IPS-18a (cell line): ENCODE measurements at regions not wholly inside any gene's neighbourhood (a gene's known extent, or its start where the extent isn't known, plus 50 kb on each side); places are given as distances from the start of the nearest gene placed in this dataset.

Experiments used
- H3K27ac ChIP-seq: one replicate; pipeline ENCODE4 v1.5.1; 2013; ENCODE audit warnings: low read length
- H3K27me3 ChIP-seq: one replicate; pipeline ENCODE4 v1.6.1; 2013; ENCODE audit warnings: mild to moderate bottlenecking, low read length; ENCODE audit not compliant: control insufficient read depth, insufficient read depth
- H3K36me3 ChIP-seq: one replicate; pipeline ENCODE4 v1.6.1; 2013; ENCODE audit warnings: low read depth, low read length; ENCODE audit not compliant: control insufficient read depth
- H3K4me1 ChIP-seq: one replicate; pipeline ENCODE4 v1.6.1; 2013; ENCODE audit warnings: low read depth, low read length; ENCODE audit not compliant: control insufficient read depth
- H3K4me3 ChIP-seq: one replicate; pipeline ENCODE4 v1.5.1; 2013; ENCODE audit warnings: low read length
- H3K9ac ChIP-seq: one replicate; pipeline ENCODE4 v1.6.1; 2013; ENCODE audit warnings: mild to moderate bottlenecking, low read length, moderate library complexity
- H3K9me3 ChIP-seq: one replicate; pipeline ENCODE4 v1.6.1; 2013; ENCODE audit warnings: low read depth, low read length; ENCODE audit not compliant: control insufficient read depth

DNA sequence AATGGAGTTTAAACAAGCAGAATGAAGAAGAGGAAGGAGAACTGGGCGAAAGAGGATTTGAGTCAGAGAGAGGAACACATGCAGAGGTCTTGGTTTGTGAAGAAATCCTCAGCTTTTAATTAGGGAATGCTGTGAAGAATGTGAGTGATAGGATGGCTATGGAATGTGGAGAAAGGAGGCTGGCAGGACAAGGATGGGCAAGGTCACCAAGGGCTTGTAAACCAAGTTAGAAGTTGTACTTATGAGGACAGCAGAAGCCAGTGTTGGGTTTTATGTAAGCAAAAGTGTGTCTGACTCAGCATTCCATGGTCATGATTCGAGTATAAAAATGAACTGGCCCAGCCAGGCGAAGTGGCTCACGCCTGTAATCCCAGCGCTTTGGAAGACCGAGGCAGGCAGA lies 60.0 kb upstream of the IL12A start:
- Histone ChIP-seq H3K4me3 (no peak overlapping the region), H3K27ac (no peak overlapping the region), H3K9ac (no peak overlapping the region), H3K4me1 (no peaks in the 10 kb centered on the region), H3K9me3 (peaks cover 4% of the 10 kb centered on the region), H3K36me3 (no peaks in the 10 kb centered on the region), H3K27me3 (no peaks in the 10 kb centered on the region)

DNA sequence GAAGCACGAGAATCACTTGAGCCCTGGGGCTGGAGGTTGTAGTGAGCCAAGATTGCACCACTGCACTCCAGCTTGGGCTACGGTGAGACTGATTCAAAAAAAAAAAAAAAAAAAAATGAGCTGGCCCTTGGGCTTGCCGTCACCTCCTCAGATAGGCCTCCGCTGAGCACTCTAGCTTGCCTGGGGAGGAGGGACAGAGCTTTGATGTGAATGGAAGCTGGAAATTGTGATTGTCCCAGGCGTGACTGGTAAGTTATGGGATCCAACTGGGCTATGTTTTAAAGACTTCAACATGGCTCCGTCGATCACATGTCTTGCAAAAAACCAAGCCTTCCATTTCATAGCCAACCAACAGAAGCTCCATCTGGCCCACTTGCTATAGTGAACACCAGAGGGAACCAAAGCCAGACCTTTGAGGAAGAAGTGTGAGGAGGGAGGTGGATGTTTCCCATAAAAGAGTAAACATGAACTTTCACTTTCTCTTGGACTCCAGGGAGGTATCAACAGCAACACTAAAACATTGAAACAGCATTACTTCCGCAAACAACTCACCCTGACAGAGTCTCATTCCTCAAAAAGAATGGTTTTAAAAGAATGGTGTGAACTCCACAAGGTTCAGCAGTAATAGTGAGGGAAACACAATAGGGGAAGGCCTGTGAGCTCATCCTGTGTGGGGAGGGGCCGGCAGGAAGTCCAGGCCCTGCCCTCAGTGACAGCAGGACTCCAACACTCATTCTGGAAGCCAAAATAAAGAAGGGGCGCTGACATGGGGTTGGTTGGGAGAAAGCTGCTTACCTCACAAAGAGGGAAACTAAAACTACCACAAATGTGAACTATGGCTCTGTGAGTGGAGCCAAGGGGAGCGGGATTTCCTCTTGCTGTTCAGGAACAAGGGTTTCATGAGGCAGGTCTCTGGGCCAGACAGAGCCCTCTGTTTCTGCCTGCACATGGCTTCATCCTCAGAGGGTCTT lies 59.2 kb upstream of the IL12A start:
- Histone ChIP-seq H3K9me3 (peaks cover 12% of the 10 kb centered on the region), H3K9ac (no peak overlapping the region), H3K27me3 (no peaks in the 10 kb centered on the region), H3K27ac (no peak overlapping the region), H3K36me3 (no peaks in the 10 kb centered on the region), H3K4me1 (no peaks in the 10 kb centered on the region), H3K4me3 (no peak overlapping the region)

DNA sequence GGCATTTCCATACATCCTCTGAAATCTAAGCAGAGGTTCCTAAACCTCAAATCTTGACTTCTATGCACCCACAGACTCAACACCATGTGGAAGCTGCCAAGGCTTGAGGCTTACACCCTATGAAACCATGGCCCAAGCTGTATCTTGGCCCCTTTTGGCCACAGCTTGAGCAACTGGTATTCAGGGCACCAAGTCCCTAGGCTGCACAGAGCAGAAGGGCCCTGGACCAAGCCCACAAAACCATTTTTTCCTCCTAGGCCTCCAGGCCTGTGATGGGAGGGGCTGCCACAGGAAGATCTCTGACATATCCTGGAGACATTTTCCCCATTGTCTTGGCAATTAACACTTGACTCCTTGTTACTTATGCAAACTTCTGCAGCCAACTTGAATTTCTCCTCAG lies 54.4 kb upstream of the IL12A start:
- Histone ChIP-seq H3K9ac (no peak overlapping the region), H3K4me3 (no peak overlapping the region), H3K36me3 (no peaks in the 10 kb centered on the region), H3K9me3 (peaks cover 12% of the 10 kb centered on the region), H3K4me1 (no peaks in the 10 kb centered on the region), H3K27me3 (no peaks in the 10 kb centered on the region), H3K27ac (no peak overlapping the region)

DNA sequence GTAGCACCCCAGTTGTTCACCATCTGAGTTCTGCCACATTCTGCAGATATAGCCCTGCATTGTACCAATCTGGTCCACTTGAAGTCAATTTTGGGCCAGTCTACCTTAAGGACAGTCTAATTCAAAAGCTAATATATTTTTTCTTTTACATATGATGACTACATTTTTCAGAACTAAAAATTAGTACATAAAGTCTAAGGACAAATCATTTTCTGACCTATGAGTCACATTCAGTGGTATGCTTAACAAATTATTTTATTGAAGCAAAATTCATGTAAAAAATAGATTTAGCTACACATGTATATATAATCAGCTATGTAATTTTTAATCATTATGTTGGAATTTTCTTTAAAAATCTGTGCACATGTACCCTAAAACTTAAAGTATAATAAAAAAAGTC lies 52.1 kb upstream of the IL12A start:
- Histone ChIP-seq H3K27ac (no peak overlapping the region), H3K36me3 (no peaks in the 10 kb centered on the region), H3K27me3 (no peaks in the 10 kb centered on the region), H3K9ac (no peak overlapping the region), H3K4me3 (no peak overlapping the region), H3K9me3 (peaks cover 12% of the 10 kb centered on the region), H3K4me1 (no peaks in the 10 kb centered on the region)

DNA sequence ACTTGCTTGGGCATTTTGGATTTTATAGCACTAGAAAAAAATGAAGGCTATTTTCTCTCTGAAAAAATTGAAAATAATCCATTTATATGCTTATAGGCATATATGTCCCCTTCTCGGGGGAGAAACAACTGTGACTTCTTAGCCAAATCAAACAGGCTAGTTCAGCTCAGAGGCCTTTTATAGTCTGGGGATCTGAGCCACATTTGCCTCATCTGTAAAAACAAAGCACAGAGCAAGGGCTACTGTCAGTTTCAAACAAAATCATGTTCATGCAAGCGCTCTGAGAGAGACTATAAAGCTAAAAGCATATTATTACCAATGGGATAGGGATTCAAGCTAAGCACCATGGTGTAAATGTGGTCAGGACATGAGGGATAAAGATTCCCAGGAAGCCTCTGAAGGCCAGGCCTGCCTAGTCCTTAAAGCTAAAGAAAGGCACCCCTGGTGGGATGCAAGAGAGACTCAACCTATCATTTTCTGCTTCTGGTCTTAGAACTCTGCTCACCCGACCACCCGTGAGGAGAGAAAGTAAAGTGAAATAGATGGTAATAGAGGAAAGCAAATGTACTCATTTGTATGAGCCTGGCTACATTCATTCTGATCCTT lies 51.0 kb upstream of the IL12A start:
- no peaks in the 10 kb centered on the region for H3K36me3 ChIP-seq

DNA sequence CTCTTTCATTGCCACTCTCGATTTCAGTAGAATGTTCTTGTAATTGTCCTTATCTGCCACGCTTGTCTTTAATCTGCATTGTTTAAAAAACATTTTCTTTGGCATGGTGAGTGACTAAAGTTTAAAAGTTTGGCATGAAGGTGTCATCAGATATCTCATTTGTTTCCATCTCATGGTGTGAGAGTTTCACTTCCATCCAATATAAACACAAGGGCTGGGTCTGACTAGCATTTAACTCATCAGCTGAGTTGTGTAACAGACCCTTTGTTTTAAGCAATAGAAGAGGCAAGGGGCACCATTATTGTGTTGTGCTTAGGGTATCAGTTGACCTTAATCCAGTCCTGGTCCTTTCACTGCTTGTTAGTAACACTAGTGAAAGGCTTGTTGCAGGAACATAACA lies 49.9 kb upstream of the IL12A start:
- Histone ChIP-seq H3K27ac (no peak overlapping the region), H3K4me1 (no peaks in the 10 kb centered on the region), H3K4me3 (no peak overlapping the region), H3K36me3 (no peaks in the 10 kb centered on the region), H3K9ac (no peak overlapping the region), H3K27me3 (no peaks in the 10 kb centered on the region), H3K9me3 (peaks cover 7% of the 10 kb centered on the region)

More for the DNA sequence above, 51.0 kb upstream of the IL12A start:
- Histone ChIP-seq H3K4me1 (no peaks in the 10 kb centered on the region), H3K27me3 (no peaks in the 10 kb centered on the region), H3K9ac (no peak overlapping the region), H3K9me3 (peaks cover 12% of the 10 kb centered on the region), H3K27ac (no peak overlapping the region), H3K4me3 (no peak overlapping the region)
